H1 (cell line): ENCODE measurements at regions not wholly inside any gene's neighbourhood (a gene's known extent, or its start where the extent isn't known, plus 50 kb on each side); places are given as distances from the start of the nearest gene placed in this dataset.

Experiments
- CTCF ChIA-PET: fragments of 300-600 bp; sonication (Branson Sonifier 250); formaldehyde crosslinking; loops from one replicate; lab custom pipeline; 2021; ENCODE audit not compliant: partially characterized antibody; lab: Charles Lee
- POLR2A ChIA-PET: fragments of 300-600 bp; sonication (Branson Sonifier 250); formaldehyde crosslinking; loops from one replicate; lab custom pipeline; 2021; ENCODE audit warnings: inconsistent platforms; ENCODE audit not compliant: partially characterized antibody; lab: Charles Lee
- DNase-seq, 2 experiments: peaks; one replicate each; pipeline versions ENCODE4 v3.0.0 to v3.0.0-alpha.2; 2010 to 2022; ENCODE audit warnings: low spot score in 2 of 2, low read depth in 1 of 2, mixed read lengths in 1 of 2
- FAIRE-seq: peaks from 2 replicates; lab custom pipeline; 2011; peaks lifted over from hg19 to GRCh38; lab: Jason Lieb, UNC
- H2AFZ ChIP-seq: 2 replicates; pipeline ENCODE4 v1.8.1; 2012; ENCODE audit warnings: low read length, inconsistent platforms
- H2AK5ac ChIP-seq: 2 replicates; pipeline ENCODE4 v1.6.1; 2013; ENCODE audit warnings: low read depth, low read length
- H2BK120ac ChIP-seq: replicated peaks from 2 replicates; pipeline ENCODE3; 2013; ENCODE audit warnings: low read depth, low read length, inconsistent platforms
- H2BK12ac ChIP-seq: 2 replicates; pipeline ENCODE4 v1.6.1; 2013; ENCODE audit warnings: low read depth, low read length
- H2BK15ac ChIP-seq: 2 replicates; pipeline ENCODE4 v1.6.1; 2013; ENCODE audit warnings: low read length
- H2BK20ac ChIP-seq: 2 replicates; pipeline ENCODE4 v1.6.1; 2013; ENCODE audit warnings: low read length
- H2BK5ac ChIP-seq: 2 replicates; pipeline ENCODE4 v1.6.1; 2013; ENCODE audit warnings: low read depth, low read length
- H3K14ac ChIP-seq: 2 replicates; pipeline ENCODE4 v1.6.1; 2013; ENCODE audit warnings: inconsistent platforms; ENCODE audit not compliant: insufficient read length
- H3K18ac ChIP-seq: 2 replicates; pipeline ENCODE4 v1.6.1; 2013; ENCODE audit warnings: low read length; ENCODE audit errors: extremely low read depth
- H3K23ac ChIP-seq: 2 replicates; pipeline ENCODE4 v1.6.1; 2013; ENCODE audit warnings: inconsistent platforms; ENCODE audit not compliant: insufficient read length
- H3K23me2 ChIP-seq: 2 replicates; pipeline ENCODE4 v1.6.1; 2013; ENCODE audit warnings: low read depth, low read length
- H3K27ac ChIP-seq: 2 replicates; pipeline ENCODE4 v1.6.1; 2011; ENCODE audit warnings: low read depth, low read length, inconsistent platforms
- H3K27me3 ChIP-seq, 4 experiments: replicated peaks in 1 of 4; 1 replicate in 1 of 4; 2 replicates in 3 of 4; pipeline versions ENCODE4 v1.6.1 to v1.8.1; 2011 to 2013; ENCODE audit warnings: low read length in 3 of 4, mild to moderate bottlenecking in 3 of 4, inconsistent platforms in 2 of 4, mixed read lengths in 2 of 4, moderate library complexity in 1 of 4; ENCODE audit not compliant: control insufficient read depth in 3 of 4, insufficient read depth in 3 of 4; ENCODE audit errors: extremely low read depth in 1 of 4
- H3K36me3 ChIP-seq, 4 experiments: 2 replicates each; pipeline versions ENCODE4 v1.6.1 to v1.8.1; 2011 to 2013; ENCODE audit warnings: mild to moderate bottlenecking in 4 of 4, low read length in 3 of 4, moderate library complexity in 2 of 4, control low read depth in 1 of 4, inconsistent platforms in 1 of 4; ENCODE audit not compliant: insufficient read depth in 4 of 4, control insufficient read depth in 2 of 4
- H3K4ac ChIP-seq: replicated peaks from 2 replicates; pipeline ENCODE3; 2013; ENCODE audit warnings: low read length, low read depth, mixed read lengths, inconsistent platforms; ENCODE audit not compliant: insufficient read length
- H3K4me1 ChIP-seq, 4 experiments: replicated peaks in 1 of 4; 1 replicate in 1 of 4; 2 replicates in 3 of 4; pipeline versions ENCODE4 v1.6.1 to v1.8.1; 2011 to 2013; ENCODE audit warnings: low read length in 3 of 4, inconsistent platforms in 2 of 4, mixed read lengths in 1 of 4; ENCODE audit not compliant: insufficient read depth in 4 of 4, control insufficient read depth in 3 of 4
- H3K4me2 ChIP-seq, 2 experiments: 2 replicates each; pipeline versions ENCODE4 v1.6.1 to v1.8.1; 2011 to 2013; ENCODE audit warnings: low read depth in 2 of 2, low read length in 2 of 2, control low read depth in 1 of 2, inconsistent platforms in 1 of 2, mild to moderate bottlenecking in 1 of 2; ENCODE audit not compliant: insufficient read depth in 1 of 2
- H3K4me3 ChIP-seq, 4 experiments: fragments of 200-600, 300-600 bp in 1 of 4; sonication (generic), shearing (Covaris generic), sonication (Bioruptor Twin) in 1 of 4; 2 replicates each; pipeline versions ENCODE4 v1.5.1 to v1.8.1; 2011 to 2016; ENCODE audit warnings: low read length in 4 of 4, low read depth in 3 of 4, control low read depth in 2 of 4, inconsistent platforms in 2 of 4, mild to moderate bottlenecking in 2 of 4, mixed read lengths in 1 of 4, moderate library complexity in 1 of 4; ENCODE audit not compliant: insufficient read depth in 2 of 4; ENCODE audit errors: extremely low read depth in 1 of 4
- H3K56ac ChIP-seq: replicated peaks from 2 replicates; pipeline ENCODE3; 2013; ENCODE audit warnings: low read depth, mild to moderate bottlenecking, mixed read lengths, low read length, inconsistent platforms; ENCODE audit not compliant: insufficient read length
- H3K79me1 ChIP-seq: 2 replicates; pipeline ENCODE4 v1.6.1; 2013; ENCODE audit warnings: low read depth, low read length, control low read depth
- H3K79me2 ChIP-seq, 2 experiments: 2 replicates each; pipeline versions ENCODE4 v1.6.1 to v1.8.1; 2012 to 2013; ENCODE audit warnings: low read length in 2 of 2, mild to moderate bottlenecking in 2 of 2, inconsistent platforms in 1 of 2; ENCODE audit not compliant: insufficient read depth in 2 of 2, control insufficient read depth in 1 of 2
- H3K9ac ChIP-seq, 4 experiments: replicated peaks in 1 of 4; 1 replicate in 1 of 4; 2 replicates in 3 of 4; pipeline versions ENCODE4 v1.6.1 to v1.8.1; 2011 to 2013; ENCODE audit warnings: low read depth in 3 of 4, low read length in 3 of 4, control low read depth in 2 of 4, mild to moderate bottlenecking in 2 of 4, moderate library complexity in 2 of 4, inconsistent platforms in 1 of 4; ENCODE audit errors: extremely low read depth in 1 of 4
- H3K9me3 ChIP-seq, 2 experiments: 2 replicates each; pipeline versions ENCODE4 v1.6.1 to v1.8.1; 2012 to 2013; ENCODE audit warnings: mild to moderate bottlenecking in 2 of 2, moderate library complexity in 2 of 2, control low read depth in 1 of 2, inconsistent platforms in 1 of 2, low read depth in 1 of 2, low read length in 1 of 2, mixed read lengths in 1 of 2; ENCODE audit not compliant: insufficient read depth in 2 of 2
- H4K20me1 ChIP-seq, 2 experiments: replicated peaks in 1 of 2; 2 replicates each; pipeline versions ENCODE3 to v1.8.1; 2011 to 2013; ENCODE audit warnings: inconsistent platforms in 2 of 2, low read length in 2 of 2, mild to moderate bottlenecking in 1 of 2; ENCODE audit not compliant: insufficient read depth in 2 of 2, control insufficient read depth in 1 of 2
- H4K5ac ChIP-seq: 2 replicates; pipeline ENCODE4 v1.6.1; 2013; ENCODE audit warnings: low read length, low read depth, mixed read lengths, inconsistent platforms; ENCODE audit not compliant: insufficient read length
- H4K8ac ChIP-seq: 2 replicates; pipeline ENCODE4 v1.8.0; 2013; ENCODE audit warnings: mild to moderate bottlenecking, moderate library complexity, low read length, inconsistent platforms; ENCODE audit not compliant: insufficient read depth; ENCODE audit errors: extremely low read depth
- H4K91ac ChIP-seq: replicated peaks from 2 replicates; pipeline ENCODE3; 2013; ENCODE audit warnings: low read length, mixed read lengths, inconsistent platforms; ENCODE audit not compliant: insufficient read length
- EP300 ChIP-seq, 2 experiments: IDR thresholded peaks; 1 replicate in 1 of 2; 2 replicates in 1 of 2; pipeline ENCODE4 v1.6.1; 2011 to 2012; ENCODE audit warnings: low read depth in 2 of 2, low read length in 2 of 2, mild to moderate bottlenecking in 2 of 2, borderline replicate concordance in 1 of 2, inconsistent platforms in 1 of 2, moderate library complexity in 1 of 2
- RAD21 ChIP-seq, 2 experiments: IDR thresholded peaks in 1 of 2; conservative IDR thresholded peaks in 1 of 2; 2 replicates each; pipeline ENCODE4 v1.6.1; 2011; ENCODE audit warnings: low read depth in 2 of 2, low read length in 2 of 2, improper control_type of control experiment in 1 of 2, inconsistent platforms in 1 of 2, mild to moderate bottlenecking in 1 of 2, moderate library complexity in 1 of 2
- WGBS, 2 experiments: shearing (Covaris generic) in 1 of 2; methylation state at CpG; one replicate each; pipeline versions ENCODE4 v1.1.6 to v1.1.7; 2013 to 2015; ENCODE audit warnings: low lambda C conversion rate in 2 of 2, mixed read lengths in 2 of 2, inconsistent platforms in 1 of 2, low coverage in 1 of 2, missing lambda C conversion rate in 1 of 2; ENCODE audit not compliant: insufficient replicate concordance in 2 of 2, insufficient coverage in 1 of 2, insufficient read length in 1 of 2; ENCODE audit errors: extremely low coverage in 1 of 2, missing lambda C conversion rate in 1 of 2; 5-methylcytosine and 5-hydroxymethylcytosine counted together
- TF ChIP-seq, protein P1 (sequence below), 3 experiments: IDR thresholded peaks; 1 replicate in 2 of 3; 2 replicates in 1 of 3; pipeline versions ENCODE4 v1.5.1 to v1.6.1; 2011; ENCODE audit warnings: low read length in 3 of 3, mild to moderate bottlenecking in 3 of 3, inconsistent platforms in 2 of 3, low read depth in 1 of 3, moderate library complexity in 1 of 3; ENCODE audit not compliant: insufficient read depth in 1 of 3; ENCODE audit errors: control extremely low read depth in 1 of 3

GRCh38 chr7:17474724-17475344 is 176.4 kb downstream of the AHR start:
- TF ChIP-seq EP300 (IDR thresholded peaks at IDR 0.05; ENCODE audit: borderline replicate concordance in 1 of 2, low read depth in 2 of 2, low read length in 2 of 2) (no peak), RAD21 (IDR thresholded peaks at IDR 0.05 in 1 of 2, conservative IDR thresholded peaks at IDR 0.05 in 1 of 2; ENCODE audit: low read depth in 2 of 2, low read length in 2 of 2) (peak; percentile 10 to 41; a peak in 1 of 4 replicates)
- TF ChIP-seq, protein P1, sequence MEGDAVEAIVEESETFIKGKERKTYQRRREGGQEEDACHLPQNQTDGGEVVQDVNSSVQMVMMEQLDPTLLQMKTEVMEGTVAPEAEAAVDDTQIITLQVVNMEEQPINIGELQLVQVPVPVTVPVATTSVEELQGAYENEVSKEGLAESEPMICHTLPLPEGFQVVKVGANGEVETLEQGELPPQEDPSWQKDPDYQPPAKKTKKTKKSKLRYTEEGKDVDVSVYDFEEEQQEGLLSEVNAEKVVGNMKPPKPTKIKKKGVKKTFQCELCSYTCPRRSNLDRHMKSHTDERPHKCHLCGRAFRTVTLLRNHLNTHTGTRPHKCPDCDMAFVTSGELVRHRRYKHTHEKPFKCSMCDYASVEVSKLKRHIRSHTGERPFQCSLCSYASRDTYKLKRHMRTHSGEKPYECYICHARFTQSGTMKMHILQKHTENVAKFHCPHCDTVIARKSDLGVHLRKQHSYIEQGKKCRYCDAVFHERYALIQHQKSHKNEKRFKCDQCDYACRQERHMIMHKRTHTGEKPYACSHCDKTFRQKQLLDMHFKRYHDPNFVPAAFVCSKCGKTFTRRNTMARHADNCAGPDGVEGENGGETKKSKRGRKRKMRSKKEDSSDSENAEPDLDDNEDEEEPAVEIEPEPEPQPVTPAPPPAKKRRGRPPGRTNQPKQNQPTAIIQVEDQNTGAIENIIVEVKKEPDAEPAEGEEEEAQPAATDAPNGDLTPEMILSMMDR (IDR thresholded peaks at IDR 0.05; ENCODE audit: control extremely low read depth in 1 of 3, insufficient read depth in 1 of 3, low read depth in 1 of 3, low read length in 3 of 3): peak; percentile 27 to 53 (median 53); a peak in 3 of 4 replicates
- TF ChIP-seq, all 59 proteins: peak for 2
- Histone ChIP-seq H2AK5ac (no peak overlapping the region), H3K18ac (0 out of 2 replicates have a peak overlapping the region, but pooled peaks have one; percentile 71), H3K14ac (no peak overlapping the region), H3K23ac (no peak overlapping the region), H3K23me2 (no peaks in the 10 kb centered on the region), H3K27me3 (no peaks in the 10 kb centered on the region), H3K9ac (no peak overlapping the region), H3K4me1 (no peaks in the 10 kb centered on the region; a peak in 1 of 7 replicates), H4K20me1 (no peaks in the 10 kb centered on the region), H2BK15ac (no peak overlapping the region), H4K8ac (no peak overlapping the region; the same call in 1 of the 2 replicates), H2BK12ac (no peak overlapping the region), H2BK20ac (0 out of 2 replicates have a peak overlapping the region, but pooled peaks have one; percentile 61), H3K27ac (no peak overlapping the region), H3K79me2 (no peaks in the 10 kb centered on the region), H3K79me1 (no peaks in the 10 kb centered on the region), H4K5ac (no peak overlapping the region), H3K36me3 (no peaks in the 10 kb centered on the region), H2BK120ac (no peak overlapping the region), H3K4me2 (no peak overlapping the region), H3K56ac (no peak overlapping the region), H3K9me3 (no peaks in the 10 kb centered on the region), H3K4ac (no peak overlapping the region), H2AFZ (0 out of 2 replicates have a peak overlapping the region, but pooled peaks have one; percentile 75), H3K4me3 (no peak overlapping the region), H2BK5ac (no peak overlapping the region), H4K91ac (no peak overlapping the region)
- CTCF ChIA-PET: interaction anchor here (0.9 to 3.0 kb wide), 18 partner anchors 8 to 916 kb away, joined by 3 to 10 read pairs (median 3); no protein-coding TSS in a partner anchor
- FAIRE-seq (no peak), DNase-seq (no peak)
- POLR2A ChIA-PET: no interaction called here
- WGBS, 2 experiments: 83% methylated on average over 13 of the region's 13 CpGs; no CpG with 5 or more reads in 1 of the 2 experiments
